Kidney epithelial cell (primary cell): ENCODE measurements at regions not wholly inside any gene's neighbourhood (a gene's known extent, or its start where the extent isn't known, plus 50 kb on each side); places are given as distances from the start of the nearest gene placed in this dataset.

ENCODE experiments used
- DNase-seq: peaks from one replicate; pipeline ENCODE4 v3.0.0-alpha.2; 2010; ENCODE audit warnings: low read depth
- H3K27me3 ChIP-seq: 2 replicates; pipeline ENCODE4 v1.6.0; 2011; ENCODE audit warnings: low read length; ENCODE audit not compliant: control insufficient read depth, insufficient read depth
- H3K36me3 ChIP-seq: 2 replicates; pipeline ENCODE4 v1.5.1; 2011; ENCODE audit warnings: low read length; ENCODE audit not compliant: control insufficient read depth, insufficient read depth
- H3K4me3 ChIP-seq: 2 replicates; pipeline ENCODE4 v1.5.1; 2011; ENCODE audit warnings: low read depth, mild to moderate bottlenecking, control low read depth, low read length
- TF ChIP-seq, protein P1 (sequence below): IDR thresholded peaks from 2 replicates; pipeline ENCODE4 v1.5.1; 2011; ENCODE audit warnings: mild to moderate bottlenecking, moderate library complexity, low read length, control low read depth, inconsistent platforms; ENCODE audit not compliant: insufficient read depth, poor library complexity, severe bottlenecking

DNA sequence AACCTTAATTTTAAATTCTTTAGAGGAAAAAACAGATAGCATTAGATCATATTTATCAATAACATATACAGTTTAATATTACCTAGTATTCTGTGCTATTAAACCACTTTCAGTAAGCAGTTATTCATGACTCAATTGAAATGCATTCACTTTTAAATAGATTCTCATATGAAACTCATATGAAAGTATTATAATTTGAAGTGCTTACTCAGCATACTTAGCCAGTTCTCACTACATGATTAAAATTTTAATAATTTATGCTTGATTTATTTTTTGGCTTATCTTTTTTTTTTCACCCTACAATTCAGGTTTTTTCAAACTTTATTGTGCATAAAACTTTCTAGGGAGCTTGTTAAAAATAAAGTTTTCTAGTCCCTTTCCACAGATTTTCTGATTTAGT, 694.9 kb upstream of the CDH9 start:
- Histone ChIP-seq H3K27me3 (no peaks in the 10 kb centered on the region), H3K36me3 (no peaks in the 10 kb centered on the region), H3K4me3 (no peak overlapping the region)
- no peak for DNase-seq
- TF ChIP-seq, protein P1, sequence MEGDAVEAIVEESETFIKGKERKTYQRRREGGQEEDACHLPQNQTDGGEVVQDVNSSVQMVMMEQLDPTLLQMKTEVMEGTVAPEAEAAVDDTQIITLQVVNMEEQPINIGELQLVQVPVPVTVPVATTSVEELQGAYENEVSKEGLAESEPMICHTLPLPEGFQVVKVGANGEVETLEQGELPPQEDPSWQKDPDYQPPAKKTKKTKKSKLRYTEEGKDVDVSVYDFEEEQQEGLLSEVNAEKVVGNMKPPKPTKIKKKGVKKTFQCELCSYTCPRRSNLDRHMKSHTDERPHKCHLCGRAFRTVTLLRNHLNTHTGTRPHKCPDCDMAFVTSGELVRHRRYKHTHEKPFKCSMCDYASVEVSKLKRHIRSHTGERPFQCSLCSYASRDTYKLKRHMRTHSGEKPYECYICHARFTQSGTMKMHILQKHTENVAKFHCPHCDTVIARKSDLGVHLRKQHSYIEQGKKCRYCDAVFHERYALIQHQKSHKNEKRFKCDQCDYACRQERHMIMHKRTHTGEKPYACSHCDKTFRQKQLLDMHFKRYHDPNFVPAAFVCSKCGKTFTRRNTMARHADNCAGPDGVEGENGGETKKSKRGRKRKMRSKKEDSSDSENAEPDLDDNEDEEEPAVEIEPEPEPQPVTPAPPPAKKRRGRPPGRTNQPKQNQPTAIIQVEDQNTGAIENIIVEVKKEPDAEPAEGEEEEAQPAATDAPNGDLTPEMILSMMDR: no peak

DNA sequence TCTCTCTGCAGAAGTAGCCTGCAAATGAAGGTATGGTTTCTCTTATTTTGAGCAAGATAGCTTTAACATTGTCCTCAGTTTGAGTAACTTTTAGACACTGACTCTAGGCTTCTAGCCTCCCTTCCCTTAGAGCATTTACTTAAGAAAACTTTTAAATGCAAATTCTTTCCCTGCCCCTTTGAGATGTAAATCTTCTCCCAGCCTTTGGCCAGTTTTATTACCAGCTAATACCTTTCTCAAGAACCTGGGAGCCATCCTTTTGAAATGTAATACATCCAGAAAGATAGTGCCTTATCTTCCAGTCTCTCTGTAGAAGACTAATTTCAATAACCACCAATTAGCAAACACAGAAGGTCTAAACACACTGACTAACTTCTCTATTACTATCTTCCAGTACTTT, 688.9 kb upstream of the CDH9 start:
- DNase-seq: no peak
- no peaks in the 10 kb centered on the region for H3K27me3 ChIP-seq

DNA sequence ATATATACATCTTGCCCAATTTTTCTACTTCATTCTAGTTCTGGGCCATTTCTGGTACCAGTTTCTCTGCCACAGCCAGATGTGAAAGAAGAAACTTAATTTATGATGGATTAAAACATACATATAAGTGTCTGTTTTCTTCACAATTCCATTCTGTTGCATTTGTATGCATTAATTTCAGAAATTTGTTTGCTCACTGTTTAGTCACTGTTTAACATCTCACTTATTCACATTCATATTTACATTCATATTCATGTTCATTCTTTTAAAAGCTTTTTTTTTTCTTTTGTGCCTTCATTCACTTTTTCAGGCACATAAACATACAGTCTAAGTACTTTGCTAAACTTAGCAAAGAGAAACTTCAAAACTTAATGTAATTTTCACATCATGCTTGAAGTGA, 684.0 kb upstream of the CDH9 start:
- no peaks in the 10 kb centered on the region for H3K36me3 ChIP-seq
- DNase-seq: no peak
- TF ChIP-seq, protein P1: no peak
- H3K4me3 ChIP-seq: no peak overlapping the region
- H3K27me3 ChIP-seq: no peaks in the 10 kb centered on the region

More for the DNA sequence above, 688.9 kb upstream of the CDH9 start:
- H3K4me3 ChIP-seq: no peak overlapping the region
- TF ChIP-seq, protein P1: no peak
- H3K36me3 ChIP-seq: no peaks in the 10 kb centered on the region

DNA sequence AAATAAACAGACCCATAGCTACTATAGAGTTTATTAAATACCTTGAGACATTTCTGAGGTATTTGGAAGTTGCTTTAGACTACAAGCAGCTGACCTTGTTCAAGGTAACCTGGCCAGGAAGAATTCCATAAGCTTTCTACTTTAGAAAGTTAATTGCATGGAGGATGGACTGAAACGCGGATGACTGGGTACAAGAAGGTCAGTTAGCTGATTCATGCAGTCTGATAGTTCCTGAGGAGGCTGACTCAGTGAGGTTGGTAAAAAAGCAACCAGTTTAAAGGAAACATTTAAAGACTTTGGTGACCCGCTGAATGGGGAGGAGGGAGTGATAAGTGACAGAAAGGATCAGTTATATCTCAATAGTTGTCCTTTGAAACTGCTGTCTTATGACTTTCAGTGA, 670.1 kb upstream of the CDH9 start:
- Histone ChIP-seq H3K36me3 (no peaks in the 10 kb centered on the region), H3K4me3 (no peak overlapping the region), H3K27me3 (no peaks in the 10 kb centered on the region)
- TF ChIP-seq, protein P1: no peak
- DNase-seq: peak; percentile 61

DNA sequence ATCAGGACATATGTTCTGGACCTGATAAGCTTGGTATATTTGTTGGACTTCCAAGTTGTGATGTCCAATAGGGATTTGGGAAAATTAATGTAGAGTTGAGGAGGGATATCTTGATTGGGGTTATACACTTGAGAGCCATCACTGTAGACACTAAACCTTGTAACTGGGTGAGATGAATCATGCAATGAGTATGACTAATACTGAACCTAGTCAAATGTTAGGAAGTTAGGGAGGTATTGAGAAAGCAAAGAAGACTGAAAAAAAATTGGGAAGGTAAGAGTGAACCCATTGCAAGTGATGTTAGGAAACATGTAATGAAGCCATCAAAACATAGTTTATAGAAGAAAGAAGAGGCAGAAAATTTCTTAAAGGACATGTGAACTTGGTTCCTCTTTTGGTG, 668.4 kb upstream of the CDH9 start:
- H3K36me3 ChIP-seq: no peaks in the 10 kb centered on the region
- TF ChIP-seq, protein P1: no peak
- H3K4me3 ChIP-seq: no peak overlapping the region
- DNase-seq: peak; percentile 19
- H3K27me3 ChIP-seq: no peaks in the 10 kb centered on the region

DNA sequence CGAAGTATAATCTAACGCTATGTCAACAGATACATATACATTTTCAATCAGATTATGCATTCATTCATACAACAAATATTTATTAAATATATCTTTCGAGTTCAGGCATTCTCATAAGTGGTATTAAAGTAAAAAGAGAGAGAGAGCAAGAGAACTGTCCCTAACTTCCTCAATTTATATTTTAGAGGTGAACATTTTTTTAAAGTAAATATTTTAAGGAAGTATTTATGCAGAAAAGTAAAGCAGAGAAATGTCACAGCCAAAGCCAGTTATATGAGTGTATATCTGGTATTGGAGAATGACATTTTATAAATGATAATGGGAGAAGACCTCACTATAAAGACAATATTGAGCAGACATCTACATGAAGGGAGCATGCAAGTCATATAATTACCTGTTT, 667.3 kb upstream of the CDH9 start:
- Histone ChIP-seq H3K36me3 (no peaks in the 10 kb centered on the region), H3K4me3 (no peak overlapping the region), H3K27me3 (no peaks in the 10 kb centered on the region)
- no peak for DNase-seq
- TF ChIP-seq, protein P1: no peak
